Left lung (tissue), 4 donors: ENCODE measurements at regions not wholly inside any gene's neighbourhood (a gene's known extent, or its start where the extent isn't known, plus 50 kb on each side); places are given as distances from the start of the nearest gene placed in this dataset.

Experiments used
- ATAC-seq: fragments of 200-7000 bp; cut with Tn5 transposase; one replicate; pipeline ENCODE4 v1.9.1; 2020; ENCODE audit warnings: moderate library complexity
- DNase-seq, 4 donors: peaks; one replicate each; pipeline ENCODE4 v3.0.0-alpha.2; 2013 to 2020
- H3K27ac ChIP-seq, 2 donors: fragments of 200-600 bp; sonication (generic) in 1 of 2; one replicate each; pipeline versions ENCODE4 v1.5.0 to v1.8.0; 2020 to 2021
- H3K27me3 ChIP-seq, 2 donors: fragments of 200-600 bp; sonication (generic) in 1 of 2; one replicate each; pipeline versions ENCODE4 v1.5.0 to v1.8.0; 2020 to 2021
- H3K36me3 ChIP-seq, 2 donors: fragments of 200-600 bp; sonication (generic) in 1 of 2; one replicate each; pipeline versions ENCODE4 v1.5.0 to v1.8.0; 2020 to 2021
- H3K4me1 ChIP-seq, 2 donors: fragments of 200-600 bp; one replicate each; pipeline ENCODE4 v1.8.0; 2021
- H3K4me3 ChIP-seq, 2 donors: fragments of 200-600 bp; sonication (generic) in 1 of 2; one replicate each; pipeline versions ENCODE4 v1.5.0 to v1.8.0; 2020 to 2021; ENCODE audit warnings: mild to moderate bottlenecking in 1 of 2
- H3K9me3 ChIP-seq, 2 donors: fragments of 200-600 bp; sonication (generic) in 1 of 2; one replicate each; pipeline versions ENCODE4 v1.5.0 to v1.8.0; 2020 to 2021
- CTCF ChIP-seq, 2 donors: fragments of 200-600 bp; sonication (generic) in 1 of 2; IDR thresholded peaks; one replicate each; pipeline versions ENCODE4 v1.5.0 to v1.8.0; 2021; ENCODE audit warnings: antibody characterized with exemption in 2 of 2
- intact Hi-C, 2 donors: fragments of 100-400 bp; cut with DNase I; formaldehyde crosslinking; loops; one replicate each; pipeline versions ENCODE4 v1.11.2 to v1.14.2; 2022
- donor health status: DM: no; HTN: yes; CAD: no.
- donor health status: DM: no; HTN: no; CAD: no.

GRCh38 chr16:85461814-85462713 lies 151.1 kb upstream of the GSE1 start:
- Histone ChIP-seq H3K36me3 (no peaks in the 10 kb centered on the region), H3K27ac (peak overlapping the region; percentile 8 to 51), H3K4me3 (peak overlapping the region; percentile 9 to 14), H3K4me1 (peaks cover 22 to 36% of the 10 kb centered on the region in 2 donors), H3K27me3 (peaks cover 0 to 44% of the 10 kb centered on the region in 2 donors), H3K9me3 (no peaks in the 10 kb centered on the region)
- DNase-seq (peak; percentile 61 to 90 (median 80)), ATAC-seq (peak; percentile 81)
- intact Hi-C loops: no loop called here
- no peak for TF ChIP-seq CTCF (IDR thresholded peaks at IDR 0.05)

GRCh38 chr16:85462714-85463611 lies 150.2 kb upstream of the GSE1 start:
- no peak for ATAC-seq
- intact Hi-C loops: no loop called here
- no peaks in the 10 kb centered on the region for H3K36me3 ChIP-seq
- no peak overlapping the region for H3K27ac ChIP-seq
- DNase-seq: peak in 1 of 4 donors; percentile 73
- H3K4me3 ChIP-seq: no peak overlapping the region
- no peak for TF ChIP-seq CTCF (IDR thresholded peaks at IDR 0.05)
- peaks cover 0 to 44% of the 10 kb centered on the region in 2 donors for H3K27me3 ChIP-seq
- peaks cover 22 to 36% of the 10 kb centered on the region in 2 donors for H3K4me1 ChIP-seq
- no peaks in the 10 kb centered on the region for H3K9me3 ChIP-seq

GRCh38 chr16:85463672-85464382 lies 149.3 kb upstream of the GSE1 start:
- ATAC-seq (no peak), DNase-seq (peak in 1 of 4 donors; percentile 61)
- Histone ChIP-seq H3K9me3 (no peaks in the 10 kb centered on the region), H3K36me3 (no peaks in the 10 kb centered on the region), H3K4me3 (no peak overlapping the region), H3K27ac (no peak overlapping the region), H3K27me3 (peaks cover 0 to 44% of the 10 kb centered on the region in 2 donors), H3K4me1 (peaks cover 22 to 36% of the 10 kb centered on the region in 2 donors)
- TF ChIP-seq CTCF (IDR thresholded peaks at IDR 0.05): no peak
- intact Hi-C loops: no loop called here

- Histone ChIP-seq H3K27ac (no peak overlapping the region), H3K27me3 (peaks cover 0 to 44% of the 10 kb centered on the region in 2 donors), H3K9me3 (no peaks in the 10 kb centered on the region), H3K4me1 (peaks cover 22 to 36% of the 10 kb centered on the region in 2 donors), H3K4me3 (no peak overlapping the region), H3K36me3 (no peaks in the 10 kb centered on the region)
- no peak for TF ChIP-seq CTCF (IDR thresholded peaks at IDR 0.05)
- ATAC-seq (no peak), DNase-seq (peak in 1 of 4 donors; percentile 69)
- intact Hi-C loops: no loop called here
Measured at GRCh38 chr16:85464383-85465305, 148.5 kb upstream of the GSE1 start.
